Chondrocyte (in vitro differentiated cells): ENCODE measurements at regions not wholly inside any gene's neighbourhood (a gene's known extent, or its start where the extent isn't known, plus 50 kb on each side); places are given as distances from the start of the nearest gene placed in this dataset.

Source experiments
- DNase-seq: peaks from one replicate; pipeline ENCODE4 v3.0.0; 2021; ENCODE audit warnings: mixed read lengths, low spot score
- H3K27ac Mint-ChIP-seq: one replicate; pipeline ENCODE4 v1.8.0; 2021; ENCODE audit warnings: mild to moderate bottlenecking, moderate library complexity, mixed read lengths; ENCODE audit not compliant: unreplicated experiment
- H3K27me3 Mint-ChIP-seq: 2 replicates; pipeline ENCODE4 v1.8.0; 2021; ENCODE audit warnings: low read depth, mixed read lengths
- H3K36me3 Mint-ChIP-seq: 2 replicates; pipeline ENCODE4 v1.8.0; 2021; ENCODE audit warnings: low read depth, mixed read lengths
- H3K4me1 Mint-ChIP-seq: 2 replicates; pipeline ENCODE4 v1.8.0; 2021; ENCODE audit warnings: low read depth, mild to moderate bottlenecking, mixed read lengths
- H3K4me3 Mint-ChIP-seq: one replicate; pipeline ENCODE4 v1.8.0; 2021; ENCODE audit warnings: mild to moderate bottlenecking, moderate library complexity, mixed read lengths; ENCODE audit not compliant: unreplicated experiment
- H3K9me3 Mint-ChIP-seq: 2 replicates; pipeline ENCODE4 v1.8.0; 2021; ENCODE audit warnings: low read depth, mixed read lengths
- TF ChIP-seq, protein P1 (sequence below): fragments of 200-600 bp; sonication (generic); IDR thresholded peaks from 2 replicates; pipeline ENCODE4 v1.5.0; 2021; ENCODE audit warnings: antibody characterized with exemption, mild to moderate bottlenecking, moderate library complexity

DNA sequence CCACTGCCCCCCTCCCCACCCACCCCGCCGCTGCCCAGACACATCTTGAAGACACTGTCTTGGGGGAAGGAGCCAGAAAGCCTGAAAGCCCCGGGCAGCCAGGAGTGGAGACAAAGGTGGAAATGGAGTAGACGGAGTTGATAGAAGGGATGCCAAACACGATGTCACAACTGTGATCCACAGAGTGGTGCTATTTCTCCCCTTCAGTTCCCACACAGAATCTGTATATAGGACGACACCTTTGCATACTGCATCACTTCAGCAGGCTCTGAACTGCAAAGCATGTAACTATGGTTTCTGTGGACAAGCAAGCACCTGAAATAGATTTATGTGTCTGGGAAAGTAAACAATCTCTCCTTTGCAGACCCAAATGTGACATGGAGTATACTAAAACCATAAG lies 56.4 kb upstream of the F13A1 start:
- Mint-ChIP-seq H3K36me3 (no peaks in the 10 kb centered on the region), H3K4me1 (no peaks in the 10 kb centered on the region), H3K9me3 (peaks cover 24% of the 10 kb centered on the region), H3K4me3 (no peak overlapping the region), H3K27me3 (peaks cover 4% of the 10 kb centered on the region), H3K27ac (no peak overlapping the region)
- DNase-seq = no peak
- TF ChIP-seq, protein P1, sequence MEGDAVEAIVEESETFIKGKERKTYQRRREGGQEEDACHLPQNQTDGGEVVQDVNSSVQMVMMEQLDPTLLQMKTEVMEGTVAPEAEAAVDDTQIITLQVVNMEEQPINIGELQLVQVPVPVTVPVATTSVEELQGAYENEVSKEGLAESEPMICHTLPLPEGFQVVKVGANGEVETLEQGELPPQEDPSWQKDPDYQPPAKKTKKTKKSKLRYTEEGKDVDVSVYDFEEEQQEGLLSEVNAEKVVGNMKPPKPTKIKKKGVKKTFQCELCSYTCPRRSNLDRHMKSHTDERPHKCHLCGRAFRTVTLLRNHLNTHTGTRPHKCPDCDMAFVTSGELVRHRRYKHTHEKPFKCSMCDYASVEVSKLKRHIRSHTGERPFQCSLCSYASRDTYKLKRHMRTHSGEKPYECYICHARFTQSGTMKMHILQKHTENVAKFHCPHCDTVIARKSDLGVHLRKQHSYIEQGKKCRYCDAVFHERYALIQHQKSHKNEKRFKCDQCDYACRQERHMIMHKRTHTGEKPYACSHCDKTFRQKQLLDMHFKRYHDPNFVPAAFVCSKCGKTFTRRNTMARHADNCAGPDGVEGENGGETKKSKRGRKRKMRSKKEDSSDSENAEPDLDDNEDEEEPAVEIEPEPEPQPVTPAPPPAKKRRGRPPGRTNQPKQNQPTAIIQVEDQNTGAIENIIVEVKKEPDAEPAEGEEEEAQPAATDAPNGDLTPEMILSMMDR = no peak

DNA sequence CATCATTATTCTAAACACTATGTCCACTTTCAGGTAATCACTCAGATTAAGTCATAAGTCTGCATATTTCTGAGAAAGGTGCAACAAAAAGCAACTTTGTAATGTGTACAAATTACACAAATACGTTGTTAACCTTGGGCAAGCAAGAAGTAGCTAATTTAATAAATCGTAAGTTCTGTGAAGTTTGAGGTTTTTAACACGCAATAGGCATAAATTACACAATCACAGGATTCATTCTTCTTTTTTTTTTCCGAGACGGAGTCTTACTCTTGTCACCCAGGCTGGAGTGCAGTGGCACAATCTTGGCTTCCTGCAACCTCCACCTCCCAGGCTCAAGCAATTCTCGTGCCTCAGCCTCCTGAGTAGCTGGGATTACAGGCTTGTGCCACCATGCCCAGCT lies 57.2 kb upstream of the F13A1 start:
- Mint-ChIP-seq H3K27ac (no peak overlapping the region), H3K36me3 (no peaks in the 10 kb centered on the region), H3K27me3 (peaks cover 3% of the 10 kb centered on the region), H3K9me3 (peaks cover 24% of the 10 kb centered on the region), H3K4me1 (no peaks in the 10 kb centered on the region), H3K4me3 (no peak overlapping the region)
- DNase-seq = no peak
- TF ChIP-seq, protein P1 = no peak

DNA sequence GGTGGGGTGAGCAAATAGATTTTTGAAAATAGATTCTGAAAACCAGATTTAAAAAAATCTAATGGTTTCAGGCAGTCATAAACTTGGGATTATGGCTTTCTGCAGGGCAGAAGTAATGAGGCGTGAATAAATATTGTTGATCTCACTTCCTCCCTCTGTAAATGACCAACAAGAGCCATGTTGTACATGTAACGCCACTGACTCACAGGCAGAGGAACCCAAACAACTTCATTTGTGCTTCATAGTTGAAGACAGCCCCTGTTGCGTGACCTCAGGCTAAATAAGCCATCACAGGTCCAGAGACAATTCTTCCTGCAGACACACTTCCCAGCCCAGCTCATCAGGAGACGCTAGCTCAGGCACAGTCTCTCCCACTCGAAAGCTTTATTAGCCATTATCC lies 59.1 kb upstream of the F13A1 start:
- H3K36me3 Mint-ChIP-seq = no peaks in the 10 kb centered on the region
- H3K9me3 Mint-ChIP-seq = peaks cover 12% of the 10 kb centered on the region
- no peaks in the 10 kb centered on the region for H3K27me3 Mint-ChIP-seq
- no peaks in the 10 kb centered on the region for H3K4me1 Mint-ChIP-seq
- TF ChIP-seq, protein P1 = no peak
- no peak overlapping the region for H3K27ac Mint-ChIP-seq
- DNase-seq = no peak
- H3K4me3 Mint-ChIP-seq = no peak overlapping the region

GRCh38 chr6:6384520-6384919 lies 64.1 kb upstream of the F13A1 start:
- H3K9me3 Mint-ChIP-seq = no peaks in the 10 kb centered on the region
- peaks cover 7% of the 10 kb centered on the region for H3K4me1 Mint-ChIP-seq
- DNase-seq = no peak
- TF ChIP-seq, protein P1 = no peak
- no peaks in the 10 kb centered on the region for H3K36me3 Mint-ChIP-seq
- H3K4me3 Mint-ChIP-seq = no peak overlapping the region
- no peaks in the 10 kb centered on the region for H3K27me3 Mint-ChIP-seq
- no peak overlapping the region for H3K27ac Mint-ChIP-seq

DNA sequence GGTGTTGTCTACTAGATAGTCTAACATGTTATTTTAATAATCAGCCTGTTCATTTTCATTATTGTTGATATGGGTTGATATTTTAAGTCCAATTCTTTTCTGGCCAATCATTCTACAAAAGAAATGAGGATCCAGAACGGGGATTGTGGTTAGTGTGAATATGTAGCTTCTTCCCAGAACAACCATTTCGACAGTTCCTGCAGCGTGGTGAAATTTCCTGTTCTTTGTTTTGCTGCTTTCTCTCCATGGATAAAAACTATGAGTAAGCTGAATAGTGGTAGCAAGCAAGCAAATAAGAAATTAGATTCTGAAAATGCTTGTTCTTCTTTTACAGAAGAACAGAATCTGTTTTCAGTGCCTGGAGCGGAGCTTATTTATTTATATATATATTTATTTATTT lies 65.5 kb upstream of the F13A1 start:
- Mint-ChIP-seq H3K9me3 (no peaks in the 10 kb centered on the region), H3K4me1 (peaks cover 7% of the 10 kb centered on the region), H3K27me3 (no peaks in the 10 kb centered on the region)

More for the DNA sequence above, 65.5 kb upstream of the F13A1 start:
- H3K27ac Mint-ChIP-seq = no peak overlapping the region
- DNase-seq = no peak
- no peaks in the 10 kb centered on the region for H3K36me3 Mint-ChIP-seq
- no peak overlapping the region for H3K4me3 Mint-ChIP-seq
- TF ChIP-seq, protein P1 = no peak
